H9 (cell line): ENCODE measurements at regions not wholly inside any gene's neighbourhood (a gene's known extent, or its start where the extent isn't known, plus 50 kb on each side); places are given as distances from the start of the nearest gene placed in this dataset.
A peak's percentile ranks its signal among the peaks of the same experiment; 100 is the strongest.

Experiments used
- DNase-seq: peaks from one replicate; pipeline ENCODE4 v3.0.0-alpha.2; 2017
- H2AFZ ChIP-seq: one replicate; pipeline ENCODE4 v1.6.1; 2013; ENCODE audit warnings: mild to moderate bottlenecking, low read length, control low read depth, moderate library complexity
- H2AK5ac ChIP-seq: 2 replicates; pipeline ENCODE4 v1.6.1; 2013; ENCODE audit warnings: low read length, control low read depth, mixed read lengths; ENCODE audit not compliant: insufficient read length
- H2BK120ac ChIP-seq: one replicate; pipeline ENCODE4 v1.6.1; 2013; ENCODE audit warnings: low read depth, mild to moderate bottlenecking, low read length, control low read depth, inconsistent platforms; ENCODE audit not compliant: poor library complexity, severe bottlenecking
- H2BK12ac ChIP-seq: 2 replicates; pipeline ENCODE4 v1.6.1; 2013; ENCODE audit warnings: low read length, control low read depth, mixed read lengths, low read depth; ENCODE audit not compliant: insufficient read length
- H2BK15ac ChIP-seq: 2 replicates; pipeline ENCODE4 v1.6.1; 2013; ENCODE audit warnings: low read depth, low read length, control low read depth
- H2BK20ac ChIP-seq: one replicate; pipeline ENCODE4 v1.6.1; 2013; ENCODE audit warnings: low read depth, mild to moderate bottlenecking, low read length, control low read depth, inconsistent platforms; ENCODE audit not compliant: poor library complexity, severe bottlenecking
- H2BK5ac ChIP-seq: 2 replicates; pipeline ENCODE4 v1.6.1; 2013; ENCODE audit warnings: low read length, control low read depth, mixed read lengths; ENCODE audit not compliant: insufficient read length
- H3K14ac ChIP-seq: 2 replicates; pipeline ENCODE4 v1.6.1; 2013; ENCODE audit warnings: low read length, control low read depth; ENCODE audit not compliant: insufficient read depth
- H3K18ac ChIP-seq: 2 replicates; pipeline ENCODE4 v1.6.1; 2013; ENCODE audit warnings: low read depth, mild to moderate bottlenecking, mixed read lengths, low read length, control low read depth; ENCODE audit not compliant: insufficient read length
- H3K23ac ChIP-seq: 2 replicates; pipeline ENCODE4 v1.6.1; 2013; ENCODE audit warnings: low read length, control low read depth, mixed read lengths, low read depth; ENCODE audit not compliant: insufficient read length
- H3K23me2 ChIP-seq: 2 replicates; pipeline ENCODE4 v1.6.1; 2013; ENCODE audit warnings: low read depth, mild to moderate bottlenecking, mixed read lengths, low read length, control low read depth; ENCODE audit not compliant: insufficient read length, poor library complexity, severe bottlenecking
- H3K27ac ChIP-seq: 2 replicates; pipeline ENCODE4 v1.5.1; 2013; ENCODE audit warnings: low read length, control low read depth, mixed read lengths, low read depth; ENCODE audit not compliant: insufficient read length
- H3K27me3 ChIP-seq: 2 replicates; pipeline ENCODE4 v1.6.1; 2013; ENCODE audit warnings: low read length, control low read depth, inconsistent platforms; ENCODE audit not compliant: insufficient read depth
- H3K4ac ChIP-seq: 2 replicates; pipeline ENCODE4 v1.6.1; 2013; ENCODE audit warnings: low read depth, mild to moderate bottlenecking, control low read depth, inconsistent platforms, low read length, moderate library complexity
- H3K4me1 ChIP-seq: 2 replicates; pipeline ENCODE4 v1.6.1; 2013; ENCODE audit warnings: low read length, control low read depth, inconsistent platforms; ENCODE audit not compliant: insufficient read depth
- H3K4me2 ChIP-seq: 2 replicates; pipeline ENCODE4 v1.6.1; 2013; ENCODE audit warnings: low read length, control low read depth, mixed read lengths; ENCODE audit not compliant: insufficient read length, insufficient read depth
- H3K56ac ChIP-seq: 2 replicates; pipeline ENCODE4 v1.6.1; 2013; ENCODE audit warnings: low read depth, mild to moderate bottlenecking, mixed read lengths, low read length, control low read depth; ENCODE audit not compliant: insufficient read length
- H3K79me1 ChIP-seq: 2 replicates; pipeline ENCODE4 v1.6.1; 2013; ENCODE audit warnings: low read depth, mild to moderate bottlenecking, moderate library complexity, low read length, control low read depth, inconsistent platforms; ENCODE audit not compliant: insufficient read depth, poor library complexity, severe bottlenecking
- H3K79me2 ChIP-seq: 2 replicates; pipeline ENCODE4 v1.6.1; 2013; ENCODE audit warnings: low read length, control low read depth, inconsistent platforms; ENCODE audit not compliant: insufficient read depth
- H3K9ac ChIP-seq: 2 replicates; pipeline ENCODE4 v1.6.1; 2013; ENCODE audit warnings: low read length, control low read depth, mixed read lengths; ENCODE audit not compliant: insufficient read length; ENCODE audit errors: extremely low read depth
- H3K9me3 ChIP-seq: one replicate; pipeline ENCODE4 v1.6.1; 2013; ENCODE audit warnings: low read depth, low read length, inconsistent platforms; ENCODE audit not compliant: control insufficient read depth
- H3T11ph ChIP-seq: one replicate; pipeline ENCODE4 v1.6.1; 2013; ENCODE audit warnings: mild to moderate bottlenecking, low read length, control low read depth, inconsistent platforms
- H4K20me1 ChIP-seq: one replicate; pipeline ENCODE4 v1.6.1; 2013; ENCODE audit not compliant: control insufficient read depth, insufficient read length, insufficient read depth
- H4K5ac ChIP-seq: 2 replicates; pipeline ENCODE4 v1.6.1; 2013; ENCODE audit warnings: low read depth, mild to moderate bottlenecking, mixed read lengths, low read length, control low read depth; ENCODE audit not compliant: insufficient read length
- H4K8ac ChIP-seq: replicated peaks from 2 replicates; pipeline ENCODE4 v1.6.1; 2013; ENCODE audit warnings: low read length, control low read depth, mixed read lengths, low read depth; ENCODE audit not compliant: insufficient read length
- H4K91ac ChIP-seq: 2 replicates; pipeline ENCODE4 v1.6.1; 2013; ENCODE audit warnings: low read depth, mild to moderate bottlenecking, moderate library complexity, mixed read lengths, low read length, control low read depth; ENCODE audit not compliant: insufficient read length
- H3K27ac Mint-ChIP-seq, 3 experiments: 2 replicates in 2 of 3; 3 replicates in 1 of 3; pipeline ENCODE4 v1.8.0; 2020 to 2021; ENCODE audit warnings: mixed read lengths in 3 of 3, mild to moderate bottlenecking in 1 of 3, moderate library complexity in 1 of 3
- H3K27me3 Mint-ChIP-seq: 2 replicates; pipeline ENCODE4 v1.8.0; 2021; ENCODE audit warnings: low read depth, mild to moderate bottlenecking, moderate library complexity, mixed read lengths
- H3K36me3 Mint-ChIP-seq, 3 experiments: 2 replicates in 2 of 3; 3 replicates in 1 of 3; pipeline ENCODE4 v1.8.0; 2020 to 2021; ENCODE audit warnings: low read depth in 3 of 3, mixed read lengths in 3 of 3; ENCODE audit not compliant: insufficient read depth in 1 of 3
- H3K4me1 Mint-ChIP-seq, 2 experiments: 2 replicates each; pipeline ENCODE4 v1.8.0; 2020; ENCODE audit warnings: mixed read lengths in 2 of 2
- H3K4me3 Mint-ChIP-seq, 2 experiments: 2 replicates in 1 of 2; 3 replicates in 1 of 2; pipeline ENCODE4 v1.8.0; 2020 to 2021; ENCODE audit warnings: mild to moderate bottlenecking in 2 of 2, mixed read lengths in 2 of 2, moderate library complexity in 1 of 2
- H3K9me3 Mint-ChIP-seq, 2 experiments: 2 replicates in 1 of 2; 3 replicates in 1 of 2; pipeline ENCODE4 v1.8.0; 2020; ENCODE audit warnings: mild to moderate bottlenecking in 2 of 2, mixed read lengths in 2 of 2, moderate library complexity in 1 of 2
- CTCF ChIP-seq: fragments of 200-600 bp; sonication (generic); conservative IDR thresholded peaks from 3 replicates; pipeline ENCODE4 v1.8.0; 2021; ENCODE audit warnings: antibody characterized with exemption, mild to moderate bottlenecking
- WGBS: extraction: QIAGEN DNeasy Blood & Tissue Kit; methylation state at CpG from one replicate; pipeline ENCODE4 v1.1.7; 2013; ENCODE audit warnings: missing lambda C conversion rate, low lambda C conversion rate, mixed read lengths; ENCODE audit not compliant: insufficient read length; ENCODE audit errors: extremely low coverage; 5-methylcytosine and 5-hydroxymethylcytosine counted together

GRCh38 chr12:19916196-19916753, 452.1 kb upstream of the PDE3A start:
- Mint-ChIP-seq H3K4me3 (no peak overlapping the region), H3K4me1 (peaks cover 38 to 47% of the 10 kb centered on the region in 2 experiments), H3K27ac (peak overlapping the region in 1 of 3 experiments; percentile 19; a peak in 2 of 7 replicates), H3K36me3 (no peaks in the 10 kb centered on the region; a peak in 1 of 7 replicates), H3K9me3 (no peaks in the 10 kb centered on the region; a peak in 1 of 5 replicates), H3K27me3 (peaks cover 1% of the 10 kb centered on the region; the same call in 1 of the 2 replicates)
- Histone ChIP-seq H3K23me2 (no peaks in the 10 kb centered on the region), H4K20me1 (no peaks in the 10 kb centered on the region), H4K91ac (no peak overlapping the region), H3T11ph (no peak overlapping the region), H3K9me3 (no peaks in the 10 kb centered on the region), H3K14ac (no peak overlapping the region), H2BK5ac (no peak overlapping the region), H3K4me1 (peaks cover 2% of the 10 kb centered on the region; the same call in 1 of the 2 replicates), H3K27me3 (no peaks in the 10 kb centered on the region), H3K23ac (no peak overlapping the region), H3K18ac (no peak overlapping the region), H2BK15ac (no peak overlapping the region), H2BK12ac (no peak overlapping the region), H2AK5ac (no peak overlapping the region), H3K27ac (no peak overlapping the region), H4K5ac (no peak overlapping the region), H2BK120ac (no peak overlapping the region), H3K56ac (no peak overlapping the region), H3K4me2 (no peak overlapping the region), H3K79me2 (no peaks in the 10 kb centered on the region), H3K79me1 (no peaks in the 10 kb centered on the region), H3K9ac (no peak overlapping the region), H2BK20ac (no peak overlapping the region), H4K8ac (no peak overlapping the region), H2AFZ (no peak overlapping the region), H3K4ac (no peak overlapping the region)
- no CpG with 5 or more reads among the region's 1 CpG for WGBS
- no peak for DNase-seq
- TF ChIP-seq CTCF, result no peak
